ENCODE measurements at regions not wholly inside any gene's neighbourhood (a gene's known extent, or its start where the extent isn't known, plus 50 kb on each side); places are given as distances from the start of the nearest gene placed in this dataset.

GRCh38 chr7:85627791-85628586 lies 441.1 kb upstream of the SEMA3D start:
- H4K20me1 ChIP-seq (ENCODE audit: insufficient read depth): no peaks in the 10 kb centered on the region
- H3K79me2 ChIP-seq (replicated peaks; ENCODE audit: insufficient read depth, low read length): no peaks in the 10 kb centered on the region
- H3K9me2 ChIP-seq (ENCODE audit: insufficient read depth, low read length): no peaks in the 10 kb centered on the region
- no peak for TF ChIP-seq MXI1 (conservative IDR thresholded peaks at IDR 0.05; ENCODE audit: poor library complexity, severe bottlenecking)
- TF ChIP-seq CTCF (IDR thresholded peaks at IDR 0.05; ENCODE audit: poor library complexity, severe bottlenecking): no peak
- no peak for TF ChIP-seq TAF1 (IDR thresholded peaks at IDR 0.05; ENCODE audit: low read depth)
- TF ChIP-seq SMC3 (conservative IDR thresholded peaks at IDR 0.05; ENCODE audit: poor library complexity): no peak
- no peak for TF ChIP-seq REST (IDR thresholded peaks at IDR 0.05; ENCODE audit: borderline replicate concordance)
- TF ChIP-seq POLR2AphosphoS5 (IDR thresholded peaks at IDR 0.05): no peak
- TF ChIP-seq EZH2 (IDR thresholded peaks at IDR 0.05; ENCODE audit: borderline replicate concordance, insufficient read depth, low read length, poor library complexity, severe bottlenecking): no peak
- no peak for TF ChIP-seq RAD21 (conservative IDR thresholded peaks at IDR 0.05)
- TF ChIP-seq EP300 (conservative IDR thresholded peaks at IDR 0.05; ENCODE audit: poor library complexity, severe bottlenecking): no peak
- no peaks in the 10 kb centered on the region for H3K27me3 ChIP-seq (ENCODE audit: insufficient read depth, low read depth, low read length)
- H2AFZ ChIP-seq (ENCODE audit: low read depth, low read length): no peak overlapping the region
- H3K27ac ChIP-seq (ENCODE audit: low read length): no peak overlapping the region
- H3K9ac ChIP-seq (ENCODE audit: low read length): no peak overlapping the region
- H3K4me3 ChIP-seq (ENCODE audit: low read length): no peak overlapping the region
- H3K9me3 ChIP-seq (ENCODE audit: low read length): no peaks in the 10 kb centered on the region
- no peak overlapping the region for H3K4me2 ChIP-seq (ENCODE audit: low read length)
- H3F3A ChIP-seq (ENCODE audit: insufficient read depth, low read length, poor library complexity, severe bottlenecking): no peaks in the 10 kb centered on the region
- H3K36me3 ChIP-seq (ENCODE audit: insufficient read depth, low read length): no peaks in the 10 kb centered on the region

GRCh38 chr7:85622059-85622458 lies 435.2 kb upstream of the SEMA3D start:
- Histone ChIP-seq H3K36me3 (ENCODE audit: insufficient read depth, low read length) (no peaks in the 10 kb centered on the region), H3F3A (ENCODE audit: insufficient read depth, low read length, poor library complexity, severe bottlenecking) (no peaks in the 10 kb centered on the region), H3K4me3 (ENCODE audit: low read length) (no peak overlapping the region), H3K9me3 (ENCODE audit: low read length) (no peaks in the 10 kb centered on the region), H3K79me2 (replicated peaks; ENCODE audit: insufficient read depth, low read length) (no peaks in the 10 kb centered on the region), H3K9me2 (ENCODE audit: insufficient read depth, low read length) (no peaks in the 10 kb centered on the region), H3K4me2 (ENCODE audit: low read length) (peak overlapping the region; percentile 0), H4K20me1 (ENCODE audit: insufficient read depth) (no peaks in the 10 kb centered on the region), H2AFZ (ENCODE audit: low read depth, low read length) (no peak overlapping the region), H3K27me3 (ENCODE audit: insufficient read depth, low read depth, low read length) (no peaks in the 10 kb centered on the region), H3K9ac (ENCODE audit: low read length) (no peak overlapping the region), H3K27ac (ENCODE audit: low read length) (no peak overlapping the region)
- TF ChIP-seq MXI1 (conservative IDR thresholded peaks at IDR 0.05; ENCODE audit: poor library complexity, severe bottlenecking) (no peak), EP300 (conservative IDR thresholded peaks at IDR 0.05; ENCODE audit: poor library complexity, severe bottlenecking) (peak; percentile 90), POLR2AphosphoS5 (IDR thresholded peaks at IDR 0.05) (peak; percentile 86), SMC3 (conservative IDR thresholded peaks at IDR 0.05; ENCODE audit: poor library complexity) (no peak), REST (IDR thresholded peaks at IDR 0.05; ENCODE audit: borderline replicate concordance) (peak; percentile 41)
